ENCODE measurements at regions not wholly inside any gene's neighbourhood (a gene's known extent, or its start where the extent isn't known, plus 50 kb on each side); places are given as distances from the start of the nearest gene placed in this dataset.

DNA sequence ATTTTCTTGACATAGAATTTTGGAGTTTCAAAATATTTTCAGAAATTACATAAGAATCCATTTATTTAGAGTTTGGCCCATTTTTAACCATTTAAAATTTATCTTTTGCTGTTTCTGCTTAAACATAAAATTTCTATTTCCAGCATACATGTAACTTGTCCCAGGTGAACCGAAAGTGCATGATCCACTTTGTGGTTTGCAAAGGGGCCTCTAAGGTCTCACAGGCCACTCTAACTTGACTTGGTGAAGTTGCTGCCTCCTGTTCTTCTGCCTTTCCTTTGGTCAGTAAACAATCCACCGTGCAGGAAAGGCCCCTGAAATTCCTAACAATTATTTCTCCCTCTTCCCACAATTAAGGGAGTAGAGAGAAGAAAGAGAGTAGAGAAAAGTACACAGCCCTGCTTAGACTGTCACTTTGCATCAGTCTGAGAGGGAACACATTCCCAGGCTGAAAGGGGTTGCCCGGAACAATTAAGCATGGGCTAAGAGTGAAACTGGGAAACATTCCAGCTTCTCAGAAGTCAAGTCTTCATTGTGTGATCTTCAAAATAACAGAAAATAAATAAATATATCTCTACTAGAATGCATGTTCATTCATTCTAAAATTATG is 79.5 kb upstream of the SEMA3A start:
- Histone ChIP-seq H3K27ac (ENCODE audit: low read length) (peak overlapping the region; percentile 7; the same call in 1 of the 2 replicates), H3K9me3 (ENCODE audit: control insufficient read depth, insufficient read depth, low read depth, low read length) (no peaks in the 10 kb centered on the region), H3K4me1 (ENCODE audit: control insufficient read depth, insufficient read depth, low read length) (peaks cover 4% of the 10 kb centered on the region; the same call in 1 of the 2 replicates), H3K4me3 (ENCODE audit: low read depth in 2 of 2, low read length in 2 of 2) (0 out of 4 replicates have a peak overlapping the region, but pooled peaks of 1 of the 2 experiments have one; percentile 6), H3K27me3 (ENCODE audit: control insufficient read depth, insufficient read depth, low read length) (no peaks in the 10 kb centered on the region), H3K36me3 (ENCODE audit: control insufficient read depth, insufficient read depth, low read length) (no peaks in the 10 kb centered on the region)
- ChIA-PET CTCF (no interaction called here), POLR2A (no interaction called here)
- no TSS peak for BruUV-seq (replicated peaks)
- intact Hi-C loops (cut with micrococcal nuclease; ENCODE audit: unreplicated experiment): no loop called here
- in situ Hi-C loops (cut with HindIII; ENCODE audit: low pct_unique_long_range_greater_than_20kb, low sequenced_read_pairs): no loop called here
- ATAC-seq: no peak
- no peak for DNase-seq (ENCODE audit: low read depth, low spot score)
- no peak for TF ChIP-seq TCF7L2 (IDR thresholded peaks at IDR 0.05; ENCODE audit: low read depth, low read length)
- TF ChIP-seq, protein P1, sequence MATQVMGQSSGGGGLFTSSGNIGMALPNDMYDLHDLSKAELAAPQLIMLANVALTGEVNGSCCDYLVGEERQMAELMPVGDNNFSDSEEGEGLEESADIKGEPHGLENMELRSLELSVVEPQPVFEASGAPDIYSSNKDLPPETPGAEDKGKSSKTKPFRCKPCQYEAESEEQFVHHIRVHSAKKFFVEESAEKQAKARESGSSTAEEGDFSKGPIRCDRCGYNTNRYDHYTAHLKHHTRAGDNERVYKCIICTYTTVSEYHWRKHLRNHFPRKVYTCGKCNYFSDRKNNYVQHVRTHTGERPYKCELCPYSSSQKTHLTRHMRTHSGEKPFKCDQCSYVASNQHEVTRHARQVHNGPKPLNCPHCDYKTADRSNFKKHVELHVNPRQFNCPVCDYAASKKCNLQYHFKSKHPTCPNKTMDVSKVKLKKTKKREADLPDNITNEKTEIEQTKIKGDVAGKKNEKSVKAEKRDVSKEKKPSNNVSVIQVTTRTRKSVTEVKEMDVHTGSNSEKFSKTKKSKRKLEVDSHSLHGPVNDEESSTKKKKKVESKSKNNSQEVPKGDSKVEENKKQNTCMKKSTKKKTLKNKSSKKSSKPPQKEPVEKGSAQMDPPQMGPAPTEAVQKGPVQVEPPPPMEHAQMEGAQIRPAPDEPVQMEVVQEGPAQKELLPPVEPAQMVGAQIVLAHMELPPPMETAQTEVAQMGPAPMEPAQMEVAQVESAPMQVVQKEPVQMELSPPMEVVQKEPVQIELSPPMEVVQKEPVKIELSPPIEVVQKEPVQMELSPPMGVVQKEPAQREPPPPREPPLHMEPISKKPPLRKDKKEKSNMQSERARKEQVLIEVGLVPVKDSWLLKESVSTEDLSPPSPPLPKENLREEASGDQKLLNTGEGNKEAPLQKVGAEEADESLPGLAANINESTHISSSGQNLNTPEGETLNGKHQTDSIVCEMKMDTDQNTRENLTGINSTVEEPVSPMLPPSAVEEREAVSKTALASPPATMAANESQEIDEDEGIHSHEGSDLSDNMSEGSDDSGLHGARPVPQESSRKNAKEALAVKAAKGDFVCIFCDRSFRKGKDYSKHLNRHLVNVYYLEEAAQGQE (IDR thresholded peaks at IDR 0.05; ENCODE audit: insufficient read depth in 1 of 2, low read depth in 2 of 2, low read length in 1 of 2): no peak
- TF ChIP-seq SIN3A (IDR thresholded peaks at IDR 0.05; ENCODE audit: borderline replicate concordance, insufficient read depth, low read depth, low read length): no peak
- no peak for TF ChIP-seq POLR2AphosphoS5 (IDR thresholded peaks at IDR 0.05; ENCODE audit: low read depth, low read length)
- TF ChIP-seq, protein P2, sequence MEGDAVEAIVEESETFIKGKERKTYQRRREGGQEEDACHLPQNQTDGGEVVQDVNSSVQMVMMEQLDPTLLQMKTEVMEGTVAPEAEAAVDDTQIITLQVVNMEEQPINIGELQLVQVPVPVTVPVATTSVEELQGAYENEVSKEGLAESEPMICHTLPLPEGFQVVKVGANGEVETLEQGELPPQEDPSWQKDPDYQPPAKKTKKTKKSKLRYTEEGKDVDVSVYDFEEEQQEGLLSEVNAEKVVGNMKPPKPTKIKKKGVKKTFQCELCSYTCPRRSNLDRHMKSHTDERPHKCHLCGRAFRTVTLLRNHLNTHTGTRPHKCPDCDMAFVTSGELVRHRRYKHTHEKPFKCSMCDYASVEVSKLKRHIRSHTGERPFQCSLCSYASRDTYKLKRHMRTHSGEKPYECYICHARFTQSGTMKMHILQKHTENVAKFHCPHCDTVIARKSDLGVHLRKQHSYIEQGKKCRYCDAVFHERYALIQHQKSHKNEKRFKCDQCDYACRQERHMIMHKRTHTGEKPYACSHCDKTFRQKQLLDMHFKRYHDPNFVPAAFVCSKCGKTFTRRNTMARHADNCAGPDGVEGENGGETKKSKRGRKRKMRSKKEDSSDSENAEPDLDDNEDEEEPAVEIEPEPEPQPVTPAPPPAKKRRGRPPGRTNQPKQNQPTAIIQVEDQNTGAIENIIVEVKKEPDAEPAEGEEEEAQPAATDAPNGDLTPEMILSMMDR (IDR thresholded peaks at IDR 0.05): no peak

DNA sequence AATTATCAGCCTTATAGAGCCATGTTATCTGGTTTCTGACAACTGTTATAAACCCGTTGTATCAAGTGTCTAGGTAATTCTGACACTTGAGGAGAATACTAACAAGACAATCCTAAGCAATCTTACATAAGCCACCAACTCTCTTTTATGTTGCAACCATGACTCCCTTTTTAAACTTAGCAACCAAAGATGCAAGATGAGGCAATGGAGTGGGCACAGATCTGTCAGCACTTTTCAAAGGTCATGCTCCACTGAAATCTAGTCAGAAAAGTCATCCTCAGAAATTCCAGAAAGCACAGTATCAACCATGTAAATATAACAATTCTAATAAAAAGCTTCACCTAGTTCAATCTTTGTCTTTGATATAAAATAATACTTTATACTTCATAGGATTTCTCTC is 77.0 kb upstream of the SEMA3A start:
- DNase-seq (ENCODE audit: low read depth, low spot score) (no peak), ATAC-seq (no peak)
- no peaks in the 10 kb centered on the region for H3K36me3 ChIP-seq (ENCODE audit: control insufficient read depth, insufficient read depth, low read length)
- BruUV-seq (replicated peaks): no TSS peak
- no peaks in the 10 kb centered on the region for H3K9me3 ChIP-seq (ENCODE audit: control insufficient read depth, insufficient read depth, low read depth, low read length)
- H3K4me3 ChIP-seq (ENCODE audit: low read depth in 2 of 2, low read length in 2 of 2): no peak overlapping the region
- CTCF ChIA-PET: no interaction called here
- POLR2A ChIA-PET: no interaction called here
- intact Hi-C loops (cut with micrococcal nuclease; ENCODE audit: unreplicated experiment) (no loop called here), in situ Hi-C loops (cut with HindIII; ENCODE audit: low pct_unique_long_range_greater_than_20kb, low sequenced_read_pairs) (no loop called here)
- no peak overlapping the region for H3K27ac ChIP-seq (ENCODE audit: low read length)
- peaks cover 4% of the 10 kb centered on the region; the same call in 1 of the 2 replicates for H3K4me1 ChIP-seq (ENCODE audit: control insufficient read depth, insufficient read depth, low read length)
- no peaks in the 10 kb centered on the region for H3K27me3 ChIP-seq (ENCODE audit: control insufficient read depth, insufficient read depth, low read length)
- TF ChIP-seq, protein P2 (IDR thresholded peaks at IDR 0.05): no peak
- TF ChIP-seq SIN3A (IDR thresholded peaks at IDR 0.05; ENCODE audit: borderline replicate concordance, insufficient read depth, low read depth, low read length): no peak
- no peak for TF ChIP-seq TCF7L2 (IDR thresholded peaks at IDR 0.05; ENCODE audit: low read depth, low read length)
- TF ChIP-seq, protein P1 (IDR thresholded peaks at IDR 0.05; ENCODE audit: insufficient read depth in 1 of 2, low read depth in 2 of 2, low read length in 1 of 2): no peak
